HEK293 (cell line): ENCODE measurements at regions not wholly inside any gene's neighbourhood (a gene's known extent, or its start where the extent isn't known, plus 50 kb on each side); places are given as distances from the start of the nearest gene placed in this dataset.

ENCODE experiments used
- HOXD13 ChIP-seq: sonication (generic); formaldehyde crosslinking; IDR thresholded peaks from 2 replicates; pipeline ENCODE4 v1.8.0; 2022; ENCODE audit warnings: missing genetic modification reagents, borderline replicate concordance
- MZF1 ChIP-seq: fragments of 450-650 bp; formaldehyde crosslinking; IDR thresholded peaks from 2 replicates; pipeline ENCODE4 v1.5.1; 2017; ENCODE audit warnings: missing biosample characterization, missing genetic modification characterization, borderline replicate concordance
- WT1 ChIP-seq: fragments of 450-650 bp; formaldehyde crosslinking; IDR thresholded peaks from 2 replicates; pipeline ENCODE4 v1.5.1; 2016; ENCODE audit warnings: missing biosample characterization, missing genetic modification characterization
- YY1 ChIP-seq: fragments of 450-650 bp; formaldehyde crosslinking; IDR thresholded peaks from 2 replicates; pipeline ENCODE4 v1.5.1; 2018; ENCODE audit warnings: missing biosample characterization, missing genetic modification characterization
- ZBTB21 ChIP-seq: fragments of 450-650 bp; formaldehyde crosslinking; IDR thresholded peaks from 2 replicates; pipeline ENCODE4 v1.5.1; 2017; ENCODE audit warnings: missing biosample characterization, missing genetic modification characterization
- ZNF121 ChIP-seq: fragments of 450-650 bp; formaldehyde crosslinking; IDR thresholded peaks from 2 replicates; pipeline ENCODE4 v1.5.1; 2016; ENCODE audit warnings: missing biosample characterization, missing genetic modification characterization
- TF ChIP-seq, protein P1 (sequence below): fragments of 450-650 bp; formaldehyde crosslinking; IDR thresholded peaks from 2 replicates; pipeline ENCODE4 v1.5.1; 2016; ENCODE audit warnings: missing biosample characterization, missing genetic modification characterization
- TF ChIP-seq, protein P2 (sequence below): fragments of 450-650 bp; formaldehyde crosslinking; optimal IDR thresholded peaks from 2 replicates; pipeline ENCODE3; 2016; ENCODE audit warnings: missing biosample characterization, mild to moderate bottlenecking, missing genetic modification characterization

DNA sequence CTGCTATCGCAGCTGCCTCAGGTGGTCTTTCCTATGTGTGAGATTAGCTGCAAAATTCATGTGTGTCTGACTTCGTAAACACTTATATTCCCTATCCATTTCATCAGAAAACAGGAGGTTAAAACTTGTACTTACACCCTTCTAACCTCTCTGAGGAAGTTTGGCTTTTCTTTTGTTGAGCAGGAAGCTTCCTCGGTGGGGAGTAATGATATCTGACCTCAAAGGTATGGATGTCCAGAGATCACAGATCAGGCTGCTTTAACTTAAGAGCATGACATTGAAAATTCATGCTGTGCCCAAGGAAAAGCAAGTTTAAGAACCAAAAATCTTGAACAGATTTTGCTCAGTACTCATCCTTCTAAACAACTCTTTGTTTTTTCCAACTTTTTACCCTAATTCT is 429.1 kb downstream of the STIM2 start:
- TF ChIP-seq, protein P1, sequence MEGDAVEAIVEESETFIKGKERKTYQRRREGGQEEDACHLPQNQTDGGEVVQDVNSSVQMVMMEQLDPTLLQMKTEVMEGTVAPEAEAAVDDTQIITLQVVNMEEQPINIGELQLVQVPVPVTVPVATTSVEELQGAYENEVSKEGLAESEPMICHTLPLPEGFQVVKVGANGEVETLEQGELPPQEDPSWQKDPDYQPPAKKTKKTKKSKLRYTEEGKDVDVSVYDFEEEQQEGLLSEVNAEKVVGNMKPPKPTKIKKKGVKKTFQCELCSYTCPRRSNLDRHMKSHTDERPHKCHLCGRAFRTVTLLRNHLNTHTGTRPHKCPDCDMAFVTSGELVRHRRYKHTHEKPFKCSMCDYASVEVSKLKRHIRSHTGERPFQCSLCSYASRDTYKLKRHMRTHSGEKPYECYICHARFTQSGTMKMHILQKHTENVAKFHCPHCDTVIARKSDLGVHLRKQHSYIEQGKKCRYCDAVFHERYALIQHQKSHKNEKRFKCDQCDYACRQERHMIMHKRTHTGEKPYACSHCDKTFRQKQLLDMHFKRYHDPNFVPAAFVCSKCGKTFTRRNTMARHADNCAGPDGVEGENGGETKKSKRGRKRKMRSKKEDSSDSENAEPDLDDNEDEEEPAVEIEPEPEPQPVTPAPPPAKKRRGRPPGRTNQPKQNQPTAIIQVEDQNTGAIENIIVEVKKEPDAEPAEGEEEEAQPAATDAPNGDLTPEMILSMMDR (tag by site-specific recombination) = no peak
- TF ChIP-seq ZNF121 (tag by site-specific recombination) (no peak), ZBTB21 (no peak), HOXD13 (no peak), MZF1 (tag by site-specific recombination) (no peak), YY1 (tag by site-specific recombination) (no peak), WT1 (no peak)
- TF ChIP-seq, protein P2, sequence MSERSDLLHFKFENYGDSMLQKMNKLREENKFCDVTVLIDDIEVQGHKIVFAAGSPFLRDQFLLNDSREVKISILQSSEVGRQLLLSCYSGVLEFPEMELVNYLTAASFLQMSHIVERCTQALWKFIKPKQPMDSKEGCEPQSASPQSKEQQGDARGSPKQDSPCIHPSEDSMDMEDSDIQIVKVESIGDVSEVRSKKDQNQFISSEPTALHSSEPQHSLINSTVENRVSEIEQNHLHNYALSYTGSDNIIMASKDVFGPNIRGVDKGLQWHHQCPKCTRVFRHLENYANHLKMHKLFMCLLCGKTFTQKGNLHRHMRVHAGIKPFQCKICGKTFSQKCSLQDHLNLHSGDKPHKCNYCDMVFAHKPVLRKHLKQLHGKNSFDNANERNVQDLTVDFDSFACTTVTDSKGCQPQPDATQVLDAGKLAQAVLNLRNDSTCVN = no peak
